Fibroblast of peridontal ligament (primary cell): ENCODE measurements at regions not wholly inside any gene's neighbourhood (a gene's known extent, or its start where the extent isn't known, plus 50 kb on each side); places are given as distances from the start of the nearest gene placed in this dataset.
"Not testable (repeated sequence)": the region's sequence is repeated elsewhere in the genome, so short reads cannot be mapped to it uniquely, and the experiment has no call there.

ENCODE experiments used
- DNase-seq: peaks from one replicate; pipeline ENCODE4 v3.0.0-alpha.2; 2010; ENCODE audit errors: extremely low read depth

DNA sequence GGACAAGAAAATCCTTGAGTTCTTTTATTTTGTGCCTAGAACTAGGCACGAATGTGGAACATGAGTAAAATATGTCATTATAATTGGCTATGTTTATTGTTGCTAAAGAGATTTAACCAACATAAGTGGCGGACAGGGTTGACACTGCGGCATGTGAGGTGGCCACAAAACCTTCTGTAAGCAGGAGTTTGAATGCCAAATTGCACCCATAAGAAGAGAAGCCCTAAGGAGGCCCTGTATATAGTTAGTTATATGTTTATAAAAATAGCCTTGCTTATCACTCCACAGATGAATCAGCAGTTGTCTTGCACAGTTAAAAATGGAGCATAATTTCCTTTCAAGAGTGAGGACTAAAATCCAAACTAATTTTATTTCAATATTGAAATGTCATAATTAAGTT lies 336.1 kb downstream of the GBA3 start:
- DNase-seq, result no peak

DNA sequence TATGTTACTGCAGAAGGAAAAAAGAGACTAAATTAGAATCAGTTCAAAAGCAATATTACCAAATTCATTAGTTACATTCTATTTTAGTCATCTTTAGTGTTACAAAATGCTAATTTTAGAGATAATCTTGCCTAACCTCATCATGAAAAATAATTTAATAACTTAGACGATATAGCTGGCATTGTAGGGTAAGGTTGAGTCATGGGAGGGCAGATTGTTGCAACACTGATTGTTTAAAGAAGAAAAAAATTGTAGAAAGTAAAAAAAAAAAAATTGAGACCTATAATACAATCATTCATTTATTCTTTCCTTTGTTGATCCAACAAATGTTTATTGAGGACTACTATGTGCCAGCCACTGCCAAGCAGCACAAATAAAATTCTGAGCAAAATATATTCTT lies 330.9 kb downstream of the GBA3 start:
- DNase-seq, result no peak

DNA sequence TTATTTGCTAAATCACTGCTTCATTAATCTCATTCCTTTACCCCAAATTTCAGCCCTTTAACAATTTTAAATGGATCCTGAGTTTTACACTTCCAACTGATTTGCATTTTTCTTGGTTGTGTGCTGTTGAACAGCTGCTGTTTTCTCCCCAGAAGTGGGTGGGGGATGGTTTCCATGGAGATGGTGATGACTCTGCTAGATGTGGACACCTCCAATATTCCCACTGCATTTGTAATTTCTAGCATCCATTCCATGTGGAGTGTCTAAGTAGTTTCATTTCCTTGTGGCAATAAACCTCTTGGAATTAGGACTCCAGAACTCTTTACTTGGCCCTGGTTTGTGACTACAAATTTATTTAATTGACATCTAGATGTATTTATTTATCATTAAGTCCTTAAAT lies 330.4 kb downstream of the GBA3 start:
- DNase-seq, result no peak

DNA sequence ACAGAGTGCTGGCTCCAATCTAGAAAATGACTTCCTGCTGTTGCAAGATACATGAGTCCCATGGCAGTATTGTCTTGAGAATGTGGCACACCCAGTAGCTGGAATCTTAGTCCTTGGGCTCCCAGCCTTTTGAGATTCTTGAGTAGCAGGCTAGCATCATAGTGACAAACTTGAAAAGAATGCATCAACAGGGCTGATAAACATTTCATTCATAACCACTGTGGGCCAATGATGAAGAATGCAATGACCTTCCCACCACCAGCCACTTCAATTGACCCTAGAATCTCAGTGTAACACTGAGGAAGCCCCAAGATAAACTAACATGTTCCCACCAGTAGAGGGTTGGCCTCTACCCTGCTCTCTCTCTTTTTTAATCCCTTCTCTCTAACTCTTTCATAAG lies 329.3 kb downstream of the GBA3 start:
- peak; percentile 89 for DNase-seq

DNA sequence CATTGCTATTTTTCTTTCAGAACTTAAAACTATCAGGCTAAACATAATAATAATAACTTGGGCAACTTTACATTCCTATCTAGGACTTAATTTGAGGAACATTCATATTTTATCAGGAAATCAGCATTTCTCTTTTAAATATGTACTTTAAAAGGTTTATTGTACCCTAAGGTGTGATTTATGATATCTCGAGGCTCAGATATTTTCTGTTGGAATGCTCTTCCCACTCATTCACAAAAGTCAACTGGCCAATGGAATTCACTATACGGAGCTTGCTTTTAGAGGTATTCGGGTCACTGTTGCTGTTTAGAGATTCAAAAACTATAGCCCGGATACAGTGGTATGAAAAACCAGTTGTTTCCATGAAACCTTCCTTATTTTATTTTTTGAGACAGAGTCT lies 328.3 kb downstream of the GBA3 start:
- DNase-seq, result no peak

DNA sequence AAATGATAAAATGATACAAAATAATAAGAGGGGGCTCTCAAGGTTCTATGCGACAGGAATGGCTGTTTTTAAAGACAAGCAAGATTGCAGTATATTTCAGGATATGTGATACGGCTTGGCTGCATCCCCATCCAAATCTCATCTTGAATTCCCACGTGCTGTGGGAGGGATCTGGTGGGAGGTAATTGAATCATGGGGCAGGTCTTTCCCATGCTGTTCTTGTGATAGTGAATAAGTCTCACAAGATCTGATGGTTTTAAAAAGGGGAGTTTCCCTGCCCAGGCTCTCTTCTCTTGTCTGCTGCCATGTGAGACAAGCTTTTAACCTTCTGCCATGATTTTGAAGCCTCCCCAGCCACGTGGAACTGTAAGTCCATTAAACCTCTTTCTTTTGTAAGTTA lies 327.7 kb downstream of the GBA3 start:
- DNase-seq, result not testable (repeated sequence)

DNA sequence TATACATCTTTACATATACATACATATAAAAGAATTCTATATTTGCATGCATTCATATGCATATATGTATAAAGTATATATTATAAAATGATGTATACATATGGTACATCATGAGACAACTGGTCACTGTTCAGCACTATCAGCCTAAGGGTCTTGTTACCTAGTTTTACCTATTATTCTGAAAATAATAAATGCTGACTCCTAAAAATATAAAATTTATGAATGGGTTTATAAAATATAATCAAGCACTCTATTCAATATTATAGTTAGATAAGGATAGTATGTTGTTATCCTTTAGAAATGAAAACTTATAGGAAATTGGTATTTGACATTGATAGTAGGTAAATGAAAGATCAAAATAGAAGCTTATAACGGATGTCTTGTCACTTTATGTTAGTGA lies 324.2 kb downstream of the GBA3 start:
- DNase-seq, result no peak

DNA sequence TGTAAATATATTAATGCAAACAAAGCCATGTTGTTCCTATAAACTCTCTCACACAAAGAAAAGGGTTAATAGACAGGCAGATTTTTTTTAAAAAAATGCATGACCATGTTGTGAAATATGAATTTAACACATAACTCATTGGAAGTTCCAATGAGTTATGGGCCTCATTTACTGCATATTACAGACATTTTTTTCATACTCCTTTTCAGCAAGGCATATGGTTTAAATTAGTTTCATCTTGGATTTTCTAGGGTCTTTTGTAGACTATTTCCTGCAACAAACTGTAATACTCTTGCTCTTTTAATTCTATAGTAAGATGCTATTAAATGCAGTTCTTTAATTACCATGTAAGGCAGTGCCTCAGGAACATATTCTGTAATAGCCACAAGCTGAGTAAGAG lies 323.1 kb downstream of the GBA3 start:
- peak; percentile 10 for DNase-seq

DNA sequence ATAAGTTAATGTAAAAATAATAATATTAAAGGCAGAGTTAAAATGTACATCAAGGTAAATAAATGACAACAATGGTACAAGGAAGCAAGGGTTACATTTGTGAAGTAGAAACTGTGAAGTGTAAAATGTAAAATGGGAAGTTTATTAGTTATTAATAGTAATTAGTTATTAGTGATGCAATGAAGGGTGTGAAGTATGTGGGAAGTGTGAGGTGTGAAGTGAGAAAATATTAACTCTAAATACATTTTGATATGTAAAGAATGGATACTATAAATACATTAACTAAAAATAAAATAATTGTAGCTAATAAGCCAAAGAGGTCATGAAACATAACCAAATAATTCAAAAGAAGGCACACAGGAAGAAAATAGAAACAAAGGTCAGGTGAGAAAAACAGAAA lies 316.4 kb downstream of the GBA3 start:
- no peak for DNase-seq

DNA sequence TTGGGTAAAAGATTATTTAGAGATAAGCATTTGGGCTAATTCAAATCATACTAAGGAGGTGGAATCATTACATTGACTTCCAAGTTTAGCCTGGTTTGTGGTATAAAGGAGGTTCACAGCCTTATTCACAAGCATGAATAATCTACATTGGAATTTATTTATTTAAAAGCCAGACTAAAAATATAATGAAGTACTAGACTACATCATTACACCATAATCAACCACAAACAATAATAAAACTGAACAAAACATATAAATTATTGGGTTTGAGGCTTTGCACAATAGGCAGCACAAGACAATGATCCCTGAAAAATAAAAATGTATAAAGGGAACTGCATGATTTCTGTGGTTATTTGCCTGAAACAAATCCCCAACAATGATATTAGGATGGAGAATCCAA lies 314.0 kb downstream of the GBA3 start:
- peak; percentile 57 for DNase-seq

DNA sequence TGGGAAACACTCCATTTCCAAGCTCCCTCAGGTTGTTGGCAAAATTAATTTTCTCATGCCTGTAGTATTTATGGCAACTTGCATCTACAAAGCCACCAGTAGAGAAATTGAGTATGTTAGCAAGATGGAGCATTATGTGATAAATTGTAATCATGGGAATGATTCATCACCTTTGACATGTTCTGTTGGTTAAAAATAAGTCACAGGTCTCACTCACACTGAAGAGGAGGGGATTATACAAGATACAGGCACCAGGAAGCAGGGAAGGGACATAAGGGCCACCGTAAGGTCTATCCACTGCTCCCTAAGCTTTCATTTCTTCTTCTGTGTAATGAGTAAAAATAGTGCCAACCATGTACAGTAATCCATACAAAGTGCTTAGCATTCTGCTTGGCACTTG lies 313.0 kb downstream of the GBA3 start:
- DNase-seq, result no peak

DNA sequence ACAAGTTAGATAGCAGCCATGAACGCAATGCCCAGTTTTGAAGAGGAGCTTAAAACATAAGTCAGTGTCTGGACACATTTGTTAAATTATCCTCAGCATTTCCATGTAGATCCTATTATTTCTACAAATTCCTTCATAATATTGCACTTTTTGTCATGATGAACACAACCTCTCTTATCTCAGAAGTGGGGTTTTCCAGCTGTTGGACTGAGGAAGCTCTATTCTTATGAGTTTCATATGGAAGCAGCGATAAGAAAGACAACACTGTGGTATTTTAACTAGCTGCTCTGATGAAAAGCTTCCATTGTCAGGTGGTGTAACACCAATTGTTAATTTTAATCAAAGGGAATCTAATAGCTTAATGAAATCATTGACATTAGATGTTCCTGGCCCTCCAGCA lies 308.7 kb downstream of the GBA3 start:
- DNase-seq, result no peak

DNA sequence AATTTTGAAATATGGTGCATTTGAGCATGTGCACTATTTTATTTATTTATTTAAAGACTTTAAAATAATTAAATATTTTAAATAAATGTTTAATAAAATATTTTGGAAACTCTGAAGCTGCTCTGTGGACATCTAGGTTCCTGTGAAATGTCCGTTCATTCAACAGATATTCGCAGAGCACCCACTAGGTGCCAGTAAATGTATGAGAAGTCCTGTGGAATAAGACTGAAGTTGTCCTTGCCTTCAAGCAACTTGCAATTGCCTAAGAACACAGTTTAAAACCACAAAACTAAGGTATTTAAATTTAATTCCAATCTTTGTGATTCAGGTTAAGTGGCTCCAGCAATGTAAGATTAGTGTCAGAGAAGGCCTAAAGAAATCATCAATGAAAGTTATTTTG lies 306.7 kb downstream of the GBA3 start:
- DNase-seq, result no peak

DNA sequence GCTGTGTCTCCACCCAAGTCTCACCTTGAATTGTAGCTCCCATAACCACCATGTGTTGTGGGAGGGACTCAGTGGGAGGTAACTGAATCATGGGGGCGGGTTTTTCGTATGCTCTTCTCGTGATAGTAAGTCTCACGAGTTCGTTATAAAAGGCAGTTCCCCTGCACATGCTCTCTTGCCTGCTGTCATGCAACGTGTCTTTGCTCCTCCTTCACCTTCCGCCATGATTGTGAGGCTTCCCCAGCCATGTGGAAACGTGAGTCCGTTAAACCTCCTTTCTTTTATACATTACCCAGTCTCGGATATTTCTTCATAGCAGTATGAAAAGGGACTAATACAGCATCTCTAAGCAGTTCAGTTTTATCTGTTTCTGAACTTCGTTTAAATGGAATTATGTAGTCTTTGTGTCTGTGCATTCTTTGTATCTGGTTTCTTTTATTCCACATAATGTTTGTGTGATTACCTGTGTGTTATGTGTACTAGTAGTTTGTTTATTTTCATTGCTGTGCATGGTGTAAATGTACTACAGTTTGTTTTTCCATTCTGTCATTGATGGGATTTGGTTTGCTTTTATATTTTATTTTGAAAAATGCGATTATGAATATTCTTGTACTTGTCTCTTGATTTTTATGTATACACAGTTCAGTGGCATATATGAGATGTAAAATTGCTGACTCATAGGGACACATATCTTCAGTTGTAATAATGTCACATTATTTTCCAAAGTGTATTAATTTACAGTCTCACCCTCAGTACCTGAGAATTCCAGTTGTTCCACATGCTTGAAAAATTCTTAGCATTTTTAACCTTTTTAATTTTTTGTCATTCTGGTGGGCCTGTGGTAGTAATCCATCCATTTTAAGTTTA lies 304.9 kb downstream of the GBA3 start:
- no peak for DNase-seq

DNA sequence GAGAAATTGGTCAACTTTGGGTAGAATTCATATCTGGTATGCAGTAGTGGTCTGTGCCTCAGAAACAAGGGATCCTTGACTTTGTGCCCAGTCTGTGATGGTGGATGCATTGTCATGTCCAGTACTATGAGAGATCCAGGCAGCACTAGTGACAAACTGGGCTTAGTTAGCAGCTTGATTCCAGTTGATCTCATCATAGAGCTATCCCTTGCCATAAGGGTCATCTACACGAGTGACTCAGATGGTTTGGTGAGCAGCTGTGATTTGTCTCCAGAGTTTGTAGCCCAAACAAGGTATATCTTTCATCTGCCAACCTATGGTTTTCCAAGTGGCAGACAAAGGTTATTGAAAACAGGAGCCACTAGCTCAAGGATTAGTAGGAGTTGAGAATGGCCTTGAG lies 298.8 kb downstream of the GBA3 start:
- no peak for DNase-seq

DNA sequence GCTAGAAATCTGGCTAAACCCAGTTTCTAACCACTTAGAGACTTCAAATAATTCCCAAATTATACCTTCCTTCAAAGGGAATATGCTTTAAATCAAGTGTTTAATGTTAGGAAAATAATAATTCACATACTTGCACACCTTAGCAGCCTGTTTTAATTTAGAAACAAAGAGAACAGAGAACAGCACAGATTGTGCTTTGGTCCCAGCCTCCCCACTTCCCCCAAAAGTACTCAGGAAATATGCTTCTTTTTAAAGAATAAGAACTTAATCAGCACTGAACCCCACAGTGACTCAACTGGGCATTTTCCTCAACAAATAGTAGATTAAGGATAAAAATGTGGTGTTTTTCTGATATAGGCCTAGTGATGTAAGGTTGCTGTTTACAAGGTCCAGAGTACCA lies 295.8 kb downstream of the GBA3 start:
- DNase-seq, result no peak

DNA sequence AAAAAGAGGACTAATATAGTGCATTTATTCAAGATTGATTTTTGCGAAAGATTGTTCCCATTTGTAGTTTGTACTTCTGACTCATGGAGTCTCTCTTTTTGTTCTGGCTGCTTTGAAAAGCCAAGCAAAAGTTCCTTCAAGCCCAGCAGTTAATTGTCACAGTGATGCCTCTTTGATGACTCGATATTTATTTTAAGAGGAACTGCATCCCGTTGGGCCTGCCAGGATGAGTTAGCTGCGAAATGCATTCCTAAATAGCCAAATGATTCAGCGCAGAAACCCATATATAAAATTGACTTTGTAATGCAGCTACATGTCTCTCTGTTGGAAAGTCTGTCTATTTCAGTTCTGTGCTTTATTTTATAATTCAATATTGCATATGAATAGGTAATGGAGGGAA lies 295.1 kb downstream of the GBA3 start:
- DNase-seq, result peak; percentile 72

DNA sequence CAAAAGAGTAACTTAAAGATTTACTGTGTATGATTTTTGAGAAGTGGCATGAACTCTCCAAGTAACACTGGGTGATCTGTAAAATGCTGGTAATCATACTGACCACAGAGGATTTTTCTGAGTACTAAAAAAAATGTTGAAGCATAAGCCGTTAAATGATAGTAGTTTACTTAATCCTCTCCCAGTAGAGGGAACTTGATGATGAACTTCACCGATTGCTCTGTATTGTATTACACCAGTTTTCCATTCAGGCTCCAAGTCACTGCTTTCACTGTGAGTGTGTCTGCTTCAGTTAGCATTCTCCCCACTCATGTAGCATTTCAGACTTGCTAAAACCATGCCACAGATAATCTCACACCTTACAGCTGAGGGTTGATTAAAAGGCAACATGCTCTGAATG lies 294.1 kb downstream of the GBA3 start:
- peak; percentile 41 for DNase-seq

DNA sequence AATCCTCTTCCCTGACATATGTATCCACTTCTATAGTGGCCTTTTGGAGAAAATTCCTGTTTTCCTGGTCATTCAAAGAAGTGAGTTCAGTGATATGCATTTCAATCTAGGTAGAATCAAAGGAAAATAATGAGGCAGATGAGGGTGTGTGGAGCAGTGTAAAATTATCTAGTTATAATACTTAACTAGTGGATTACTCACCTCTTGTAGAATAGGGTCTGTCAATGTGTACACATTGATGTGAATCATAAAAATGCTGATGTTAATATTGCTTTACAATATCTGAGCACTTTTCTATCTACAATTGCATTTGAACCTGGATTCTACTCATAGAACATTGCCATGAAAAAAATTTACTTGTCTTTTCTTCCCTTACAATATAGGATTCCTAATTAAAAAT lies 293.5 kb downstream of the GBA3 start:
- DNase-seq, result no peak

DNA sequence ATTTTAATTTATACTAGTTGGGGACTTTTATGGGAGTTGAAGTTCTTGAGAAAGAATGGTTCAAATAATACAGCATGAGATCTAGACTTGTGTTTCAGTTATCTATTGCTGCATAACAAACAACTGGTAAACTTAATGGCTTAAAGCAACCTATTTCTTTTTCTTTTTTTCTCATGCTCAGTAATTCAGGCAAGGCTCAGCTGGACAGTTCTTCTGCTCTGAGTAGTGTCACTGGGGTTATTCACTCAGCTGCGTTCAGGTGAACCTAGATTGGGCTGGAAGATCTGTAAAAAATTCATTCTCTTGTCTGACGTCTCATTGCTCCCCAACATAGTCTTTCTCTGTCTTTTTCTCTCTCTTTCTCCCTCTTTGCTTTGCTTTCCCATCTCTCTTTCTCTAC lies 291.7 kb downstream of the GBA3 start:
- no peak for DNase-seq

DNA sequence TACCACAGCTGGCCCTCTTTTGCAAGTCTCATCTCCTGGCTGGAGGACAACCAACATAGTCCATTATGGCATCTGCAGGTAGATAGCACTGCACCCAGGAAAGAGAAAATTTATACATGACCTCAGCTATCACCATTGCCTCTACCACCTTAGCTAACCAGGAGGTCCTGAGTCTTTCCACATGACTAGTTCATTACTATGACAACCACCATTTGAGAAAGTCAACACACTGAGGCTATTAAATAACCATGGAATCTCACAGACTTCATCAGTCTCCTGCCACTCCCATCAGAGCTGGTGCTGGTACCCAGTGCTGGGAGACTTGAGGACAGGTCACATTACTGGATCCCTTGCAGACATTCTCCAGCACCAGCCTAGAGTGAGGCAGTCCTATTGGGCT lies 285.9 kb downstream of the GBA3 start:
- DNase-seq, result no peak

DNA sequence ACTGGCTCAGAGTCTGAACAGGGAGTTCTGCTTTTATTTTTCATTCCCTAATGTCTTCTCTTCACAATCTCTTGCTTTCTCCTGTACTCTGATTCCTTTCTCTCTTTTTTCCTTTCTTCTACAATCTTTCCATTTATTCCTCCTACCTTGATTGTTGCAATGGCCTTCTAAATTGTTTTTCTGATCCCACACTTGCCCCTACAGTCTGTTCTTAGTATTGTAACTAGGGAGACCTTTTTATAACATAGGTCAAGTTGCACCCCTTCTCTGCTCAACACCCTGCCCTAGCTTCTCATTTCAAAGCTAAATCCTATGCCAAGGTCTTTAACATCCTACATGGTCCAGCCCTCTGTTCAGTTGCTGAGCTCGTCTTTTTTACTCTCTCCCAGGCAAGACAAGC lies 277.9 kb downstream of the GBA3 start:
- no peak for DNase-seq

DNA sequence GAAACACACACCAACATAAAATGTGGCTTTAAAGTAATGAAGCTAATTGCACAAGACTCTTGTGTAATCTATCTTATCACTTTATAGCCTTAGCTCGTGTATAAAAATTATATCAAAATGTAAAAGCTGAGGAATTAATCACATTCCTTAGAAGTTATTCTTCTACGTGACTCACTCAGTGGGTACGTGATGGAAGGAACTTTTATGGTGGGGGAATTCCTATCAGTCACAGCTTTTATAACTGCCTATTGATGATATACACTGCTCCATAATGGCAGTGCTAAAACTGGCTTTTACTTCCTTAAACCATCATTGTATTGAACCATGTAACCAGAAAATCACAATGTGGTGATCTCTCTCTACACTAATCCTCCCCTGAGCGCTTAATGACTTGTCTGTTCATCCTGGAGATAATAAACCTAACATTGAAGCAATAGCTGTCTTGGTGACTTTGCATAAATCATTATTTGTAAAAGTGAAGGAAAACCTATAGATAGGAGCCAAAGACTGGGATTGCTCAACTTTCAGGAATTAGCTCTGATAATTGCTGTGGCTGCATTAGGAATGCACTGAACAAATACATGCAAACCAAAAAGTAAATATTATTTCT lies 276.7 kb downstream of the GBA3 start:
- peak; percentile 32 for DNase-seq

DNA sequence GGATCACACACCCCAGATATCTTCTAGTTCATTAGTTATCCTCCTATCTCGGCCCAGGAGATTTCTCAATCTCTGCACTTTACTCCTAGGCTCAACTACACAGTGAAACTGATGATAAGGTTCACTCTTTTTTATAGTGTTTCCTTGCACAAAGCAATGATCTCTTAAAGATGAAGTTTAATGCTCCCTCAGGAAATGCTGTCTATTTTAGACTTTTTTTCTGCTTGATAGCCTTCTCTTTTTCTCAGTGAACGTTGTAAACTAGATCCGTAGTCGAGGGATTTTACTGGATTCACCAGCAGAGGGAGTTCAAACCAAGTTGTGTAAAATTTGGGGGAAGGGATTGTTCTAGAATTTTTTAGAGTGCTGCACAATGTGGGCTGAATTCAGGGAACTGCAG lies 269.6 kb downstream of the GBA3 start:
- peak; percentile 55 for DNase-seq
